GM12875 (cell line): ENCODE measurements at regions not wholly inside any gene's neighbourhood (a gene's known extent, or its start where the extent isn't known, plus 50 kb on each side); places are given as distances from the start of the nearest gene placed in this dataset.

ENCODE experiments used
- H3K4me3 ChIP-seq: one replicate; pipeline ENCODE4 v1.5.1; 2011; ENCODE audit warnings: low read depth, low read length, control low read depth
- CTCF ChIP-seq: IDR thresholded peaks from 2 replicates; pipeline ENCODE4 v1.5.1; 2011; ENCODE audit warnings: low read depth, mild to moderate bottlenecking, control low read depth, inconsistent platforms, low read length, moderate library complexity, borderline replicate concordance; ENCODE audit not compliant: insufficient read depth

DNA sequence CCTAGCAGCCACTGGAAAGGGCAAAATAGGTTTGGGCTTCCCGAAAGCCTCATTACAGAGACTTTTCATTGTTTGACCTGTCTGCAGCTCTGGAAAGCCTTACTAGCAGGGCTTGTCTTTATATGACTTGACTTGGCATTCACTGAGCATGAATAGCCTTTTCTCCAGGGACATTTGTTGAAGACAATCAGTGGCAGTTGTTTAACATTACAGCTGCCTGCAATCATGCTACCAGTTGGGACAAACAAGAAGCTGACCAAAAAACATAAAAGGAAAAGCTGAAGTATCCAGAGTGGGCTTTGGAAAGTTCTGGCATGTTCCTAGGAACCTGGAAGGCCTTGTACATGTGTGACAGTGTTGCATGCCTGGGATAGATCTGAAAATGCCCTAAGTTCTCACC lies 121.4 kb downstream of the KCNF1 start:
- no peak overlapping the region for H3K4me3 ChIP-seq
- no peak for TF ChIP-seq CTCF

DNA sequence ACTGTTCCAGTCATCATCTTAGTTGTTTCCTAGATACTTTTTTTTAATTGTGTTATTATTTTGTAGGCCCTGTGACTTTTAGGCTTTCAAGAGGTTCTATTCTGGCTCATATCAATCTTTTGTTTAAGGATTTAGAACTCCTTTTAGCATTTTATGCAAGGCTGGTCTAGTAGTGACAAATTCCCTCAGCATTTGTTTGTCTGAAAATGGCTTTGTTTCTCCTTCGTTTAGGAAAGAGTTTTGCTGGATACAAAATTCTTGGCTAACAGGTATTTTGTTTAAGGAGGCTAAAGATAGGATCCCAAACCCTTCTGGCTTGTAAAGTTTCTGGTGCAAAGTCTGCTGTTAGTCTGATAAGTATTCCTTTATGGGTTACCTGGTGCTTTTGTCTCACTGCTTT lies 116.6 kb upstream of the SLC66A3 start:
- no peak for TF ChIP-seq CTCF
- no peak overlapping the region for H3K4me3 ChIP-seq

DNA sequence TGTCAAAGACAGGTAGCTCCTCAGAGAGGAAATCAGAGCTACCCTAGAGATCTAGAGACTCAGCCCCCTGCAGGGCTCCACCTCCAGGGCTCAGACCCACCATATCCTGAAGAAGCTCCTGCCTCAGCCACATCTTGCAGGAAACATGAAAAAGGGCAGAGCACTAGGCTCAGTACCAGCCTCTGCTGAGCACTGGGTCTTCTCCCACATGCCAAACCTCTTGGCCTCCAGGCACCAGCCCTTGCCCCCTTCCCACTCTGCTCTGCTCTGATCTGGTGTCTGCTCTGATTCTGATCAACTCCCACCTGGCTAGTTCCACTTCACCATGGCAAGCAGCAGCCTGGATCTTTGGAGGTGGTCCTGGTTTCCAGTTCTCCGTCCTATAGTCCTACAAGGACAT lies 114.3 kb upstream of the SLC66A3 start:
- no peak for TF ChIP-seq CTCF

GRCh38 chr2:11042841-11043240 lies 112.4 kb upstream of the SLC66A3 start:
- no peak overlapping the region for H3K4me3 ChIP-seq
- no peak for TF ChIP-seq CTCF

More for the DNA sequence above, 114.3 kb upstream of the SLC66A3 start:
- no peak overlapping the region for H3K4me3 ChIP-seq

GRCh38 chr2:11043245-11043644 lies 112.0 kb upstream of the SLC66A3 start:
- H3K4me3 ChIP-seq = no peak overlapping the region
- no peak for TF ChIP-seq CTCF

DNA sequence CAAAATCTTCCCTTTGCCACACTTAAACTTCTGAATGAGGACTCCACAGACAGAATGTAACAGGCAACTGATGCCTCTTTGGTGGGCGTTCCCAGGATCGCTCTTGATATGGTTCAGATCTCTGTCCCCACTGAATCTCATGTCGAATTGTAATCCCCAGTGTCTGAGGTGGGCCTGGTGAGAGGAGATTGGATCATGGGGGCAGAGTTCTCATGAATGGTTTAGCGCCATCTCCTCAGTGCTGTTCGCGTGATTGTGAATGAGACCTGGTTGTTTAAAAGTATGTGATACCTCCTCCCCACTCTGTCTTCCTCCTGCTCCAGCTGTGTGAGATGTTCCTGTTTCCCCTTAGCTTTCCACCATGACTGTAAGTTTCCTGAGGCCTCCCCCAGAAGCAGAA lies 111.1 kb upstream of the SLC66A3 start:
- no peak overlapping the region for H3K4me3 ChIP-seq
- no peak for TF ChIP-seq CTCF

DNA sequence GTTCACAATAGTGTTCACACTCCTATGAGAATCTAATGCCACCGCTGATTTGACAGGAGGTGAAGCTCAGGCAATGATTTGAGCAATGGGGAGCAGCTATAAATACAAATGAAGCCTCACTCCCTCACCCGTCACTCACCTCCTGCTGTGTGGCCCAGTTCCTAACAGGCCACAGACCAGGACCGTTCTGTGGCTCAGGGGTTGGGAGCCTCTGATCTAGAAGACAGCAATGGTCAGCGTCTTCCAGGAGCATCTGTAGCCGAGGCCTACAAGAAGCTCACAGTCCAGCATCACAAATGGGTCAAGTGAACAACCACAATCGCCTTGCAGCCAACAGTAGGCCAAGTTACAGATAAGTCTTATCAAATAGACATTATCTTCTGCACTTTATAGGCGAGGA lies 110.0 kb upstream of the SLC66A3 start:
- TF ChIP-seq CTCF = no peak
- no peak overlapping the region for H3K4me3 ChIP-seq
